ENCODE measurements at regions not wholly inside any gene's neighbourhood (a gene's known extent, or its start where the extent isn't known, plus 50 kb on each side); places are given as distances from the start of the nearest gene placed in this dataset.
A peak's percentile ranks its signal among the peaks of the same experiment; 100 is the strongest.

DNA sequence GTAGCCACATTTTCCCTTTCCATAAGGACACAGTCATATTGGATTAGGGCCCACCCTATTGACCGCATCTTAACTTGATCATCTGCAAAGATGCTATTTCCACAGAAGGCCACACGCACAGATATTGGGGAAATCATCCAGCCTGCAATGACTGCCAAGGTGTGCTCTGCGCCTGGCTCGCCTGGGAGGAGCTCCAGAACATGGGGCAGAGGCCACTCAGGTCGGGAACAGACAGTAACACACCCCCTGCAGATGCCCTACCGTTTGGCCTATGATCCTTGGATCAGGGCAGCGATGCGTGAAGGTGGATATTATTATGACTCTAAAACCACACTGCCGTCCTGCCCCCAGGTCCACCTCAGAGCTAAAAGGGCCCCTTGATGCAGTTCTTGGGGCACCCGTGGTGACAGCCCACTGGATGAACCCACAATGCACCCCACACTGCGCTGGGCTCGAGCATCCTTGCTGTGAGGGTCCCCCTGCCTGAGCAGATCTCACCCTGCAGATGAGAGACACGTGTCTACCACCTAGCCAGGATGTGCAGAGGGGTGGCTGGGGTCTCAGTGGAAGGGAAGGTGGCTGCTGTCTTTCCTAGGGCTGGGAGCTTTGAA, 72.9 kb upstream of the ZNF516 start:
- no peak for TF ChIP-seq SNAI2 (CRISPR knock-in tag; IDR thresholded peaks at IDR 0.05)
- TF ChIP-seq CSDC2 (CRISPR knock-in tag; IDR thresholded peaks at IDR 0.05) = no peak
- TF ChIP-seq ZNF8 (CRISPR knock-in tag; IDR thresholded peaks at IDR 0.05) = no peak
- TF ChIP-seq ISL1 (CRISPR knock-in tag; IDR thresholded peaks at IDR 0.05) = no peak
- no peak for TF ChIP-seq ZC3H10 (CRISPR knock-in tag; IDR thresholded peaks at IDR 0.05)
- TF ChIP-seq ZFP30 (CRISPR knock-in tag; IDR thresholded peaks at IDR 0.05) = no peak
- TF ChIP-seq PPARA (CRISPR knock-in tag; IDR thresholded peaks at IDR 0.05; ENCODE audit: borderline replicate concordance) = no peak
- no peak for TF ChIP-seq ESRRG (CRISPR knock-in tag; IDR thresholded peaks at IDR 0.05)
- TF ChIP-seq TOX (CRISPR knock-in tag; IDR thresholded peaks at IDR 0.05; ENCODE audit: borderline replicate concordance) = no peak
- no peak for ATAC-seq

DNA sequence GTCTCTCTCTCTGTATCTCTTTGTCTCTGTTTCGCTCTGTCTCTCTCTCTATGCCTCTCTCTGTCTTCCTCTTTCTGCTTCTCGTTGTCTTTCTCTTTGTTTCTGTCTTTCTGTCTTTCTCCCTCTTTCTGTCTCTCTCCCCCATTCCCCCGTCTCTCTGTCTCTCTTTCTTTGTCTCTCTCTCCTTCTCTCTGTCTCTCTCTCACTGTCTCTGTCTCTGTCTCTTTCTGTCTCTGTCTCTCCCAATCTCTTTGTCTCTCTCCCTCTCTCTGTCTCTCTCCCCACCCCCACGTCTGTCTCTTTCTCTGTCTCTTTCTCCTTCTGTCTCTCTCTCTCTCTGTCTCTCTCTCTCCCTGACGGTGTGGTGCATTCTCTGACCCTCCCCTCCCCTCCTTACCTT, 71.9 kb upstream of the ZNF516 start:
- ATAC-seq = no peak
- TF ChIP-seq CSRNP3 (CRISPR knock-in tag; IDR thresholded peaks at IDR 0.05) (no peak), ZFP3 (CRISPR knock-in tag; IDR thresholded peaks at IDR 0.05) (no peak), ESRRG (CRISPR knock-in tag; IDR thresholded peaks at IDR 0.05) (no peak), ZFP30 (CRISPR knock-in tag; IDR thresholded peaks at IDR 0.05) (no peak), PPARA (CRISPR knock-in tag; IDR thresholded peaks at IDR 0.05; ENCODE audit: borderline replicate concordance) (no peak), ISL1 (CRISPR knock-in tag; IDR thresholded peaks at IDR 0.05) (no peak)
- TF ChIP-seq, protein P1, sequence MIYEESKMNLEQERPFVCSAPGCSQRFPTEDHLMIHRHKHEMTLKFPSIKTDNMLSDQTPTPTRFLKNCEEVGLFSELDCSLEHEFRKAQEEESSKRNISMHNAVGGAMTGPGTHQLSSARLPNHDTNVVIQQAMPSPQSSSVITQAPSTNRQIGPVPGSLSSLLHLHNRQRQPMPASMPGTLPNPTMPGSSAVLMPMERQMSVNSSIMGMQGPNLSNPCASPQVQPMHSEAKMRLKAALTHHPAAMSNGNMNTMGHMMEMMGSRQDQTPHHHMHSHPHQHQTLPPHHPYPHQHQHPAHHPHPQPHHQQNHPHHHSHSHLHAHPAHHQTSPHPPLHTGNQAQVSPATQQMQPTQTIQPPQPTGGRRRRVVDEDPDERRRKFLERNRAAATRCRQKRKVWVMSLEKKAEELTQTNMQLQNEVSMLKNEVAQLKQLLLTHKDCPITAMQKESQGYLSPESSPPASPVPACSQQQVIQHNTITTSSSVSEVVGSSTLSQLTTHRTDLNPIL (CRISPR knock-in tag; IDR thresholded peaks at IDR 0.05; ENCODE audit: low read depth) = no peak

DNA sequence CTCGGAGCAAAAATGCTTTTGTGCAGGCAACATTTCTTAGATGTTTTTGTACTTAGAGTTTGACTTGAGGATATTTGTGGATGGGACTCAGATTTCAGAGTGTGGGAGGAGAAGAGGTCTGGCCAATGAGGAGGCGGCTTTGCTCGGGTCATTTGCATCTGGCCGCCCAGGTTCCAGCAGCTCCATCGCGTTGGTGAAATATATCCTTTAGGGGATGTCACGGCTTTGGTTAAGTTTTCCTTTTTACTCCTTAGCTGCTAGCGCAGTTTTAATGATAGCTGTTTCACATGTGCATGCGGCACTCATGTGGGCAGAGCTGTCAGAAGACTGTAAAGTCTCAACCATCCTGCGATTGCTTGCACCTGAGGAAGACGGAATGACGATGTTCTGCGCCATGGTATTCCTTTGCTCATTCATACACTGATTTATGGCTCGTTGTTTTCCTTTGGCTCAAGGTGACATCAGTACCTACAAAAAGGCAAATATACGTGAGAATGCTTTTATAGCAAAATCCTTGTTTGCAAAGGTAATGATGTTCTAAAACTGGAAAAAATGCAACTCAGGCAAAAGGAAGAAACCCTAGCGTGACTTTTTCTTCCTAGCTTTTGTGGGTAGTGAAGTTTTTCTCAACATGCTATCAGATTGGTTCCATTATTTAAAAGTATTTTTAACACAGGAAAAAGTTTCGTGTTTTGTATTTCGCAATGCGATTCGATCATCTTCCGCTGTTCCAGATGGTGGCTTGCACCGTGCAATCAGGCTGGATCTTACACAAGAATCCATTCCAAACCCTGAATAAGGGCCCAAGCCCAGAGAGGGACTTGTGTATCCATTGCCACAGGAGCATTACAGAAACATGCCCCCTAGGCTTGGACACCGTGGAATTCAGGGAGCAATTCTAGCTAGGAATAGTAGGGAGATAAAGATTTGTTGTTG, 70.5 kb upstream of the ZNF516 start:
- TF ChIP-seq RARB (CRISPR knock-in tag; IDR thresholded peaks at IDR 0.05) (no peak), CSRNP3 (CRISPR knock-in tag; IDR thresholded peaks at IDR 0.05) (no peak), GLIS3 (CRISPR knock-in tag; IDR thresholded peaks at IDR 0.05) (no peak), PPARA (CRISPR knock-in tag; IDR thresholded peaks at IDR 0.05; ENCODE audit: borderline replicate concordance) (no peak), CSDC2 (CRISPR knock-in tag; IDR thresholded peaks at IDR 0.05) (no peak), OSR1 (CRISPR knock-in tag; IDR thresholded peaks at IDR 0.05) (no peak), ZNF8 (CRISPR knock-in tag; IDR thresholded peaks at IDR 0.05) (no peak), ZFP30 (CRISPR knock-in tag; IDR thresholded peaks at IDR 0.05) (no peak), BACH2 (CRISPR knock-in tag; IDR thresholded peaks at IDR 0.05; ENCODE audit: borderline replicate concordance) (no peak), TOX (CRISPR knock-in tag; IDR thresholded peaks at IDR 0.05; ENCODE audit: borderline replicate concordance) (no peak), ZNF70 (CRISPR knock-in tag; IDR thresholded peaks at IDR 0.05) (no peak), SNAI2 (CRISPR knock-in tag; IDR thresholded peaks at IDR 0.05) (no peak), ISL1 (CRISPR knock-in tag; IDR thresholded peaks at IDR 0.05) (no peak), ZNF565 (CRISPR knock-in tag; conservative IDR thresholded peaks at IDR 0.05; ENCODE audit: low read depth) (no peak), ARNTL (CRISPR knock-in tag; IDR thresholded peaks at IDR 0.05; ENCODE audit: borderline replicate concordance, low read depth) (no peak), ZFP3 (CRISPR knock-in tag; IDR thresholded peaks at IDR 0.05) (no peak)
- TF ChIP-seq, protein P2, sequence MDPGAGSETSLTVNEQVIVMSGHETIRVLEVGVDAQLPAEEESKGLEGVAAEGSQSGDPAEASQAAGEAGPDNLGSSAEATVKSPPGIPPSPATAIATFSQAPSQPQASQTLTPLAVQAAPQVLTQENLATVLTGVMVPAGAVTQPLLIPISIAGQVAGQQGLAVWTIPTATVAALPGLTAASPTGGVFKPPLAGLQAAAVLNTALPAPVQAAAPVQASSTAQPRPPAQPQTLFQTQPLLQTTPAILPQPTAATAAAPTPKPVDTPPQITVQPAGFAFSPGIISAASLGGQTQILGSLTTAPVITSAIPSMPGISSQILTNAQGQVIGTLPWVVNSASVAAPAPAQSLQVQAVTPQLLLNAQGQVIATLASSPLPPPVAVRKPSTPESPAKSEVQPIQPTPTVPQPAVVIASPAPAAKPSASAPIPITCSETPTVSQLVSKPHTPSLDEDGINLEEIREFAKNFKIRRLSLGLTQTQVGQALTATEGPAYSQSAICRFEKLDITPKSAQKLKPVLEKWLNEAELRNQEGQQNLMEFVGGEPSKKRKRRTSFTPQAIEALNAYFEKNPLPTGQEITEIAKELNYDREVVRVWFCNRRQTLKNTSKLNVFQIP (CRISPR knock-in tag; IDR thresholded peaks at IDR 0.05; ENCODE audit: borderline replicate concordance, low read depth) = no peak
- TF ChIP-seq, protein P3, sequence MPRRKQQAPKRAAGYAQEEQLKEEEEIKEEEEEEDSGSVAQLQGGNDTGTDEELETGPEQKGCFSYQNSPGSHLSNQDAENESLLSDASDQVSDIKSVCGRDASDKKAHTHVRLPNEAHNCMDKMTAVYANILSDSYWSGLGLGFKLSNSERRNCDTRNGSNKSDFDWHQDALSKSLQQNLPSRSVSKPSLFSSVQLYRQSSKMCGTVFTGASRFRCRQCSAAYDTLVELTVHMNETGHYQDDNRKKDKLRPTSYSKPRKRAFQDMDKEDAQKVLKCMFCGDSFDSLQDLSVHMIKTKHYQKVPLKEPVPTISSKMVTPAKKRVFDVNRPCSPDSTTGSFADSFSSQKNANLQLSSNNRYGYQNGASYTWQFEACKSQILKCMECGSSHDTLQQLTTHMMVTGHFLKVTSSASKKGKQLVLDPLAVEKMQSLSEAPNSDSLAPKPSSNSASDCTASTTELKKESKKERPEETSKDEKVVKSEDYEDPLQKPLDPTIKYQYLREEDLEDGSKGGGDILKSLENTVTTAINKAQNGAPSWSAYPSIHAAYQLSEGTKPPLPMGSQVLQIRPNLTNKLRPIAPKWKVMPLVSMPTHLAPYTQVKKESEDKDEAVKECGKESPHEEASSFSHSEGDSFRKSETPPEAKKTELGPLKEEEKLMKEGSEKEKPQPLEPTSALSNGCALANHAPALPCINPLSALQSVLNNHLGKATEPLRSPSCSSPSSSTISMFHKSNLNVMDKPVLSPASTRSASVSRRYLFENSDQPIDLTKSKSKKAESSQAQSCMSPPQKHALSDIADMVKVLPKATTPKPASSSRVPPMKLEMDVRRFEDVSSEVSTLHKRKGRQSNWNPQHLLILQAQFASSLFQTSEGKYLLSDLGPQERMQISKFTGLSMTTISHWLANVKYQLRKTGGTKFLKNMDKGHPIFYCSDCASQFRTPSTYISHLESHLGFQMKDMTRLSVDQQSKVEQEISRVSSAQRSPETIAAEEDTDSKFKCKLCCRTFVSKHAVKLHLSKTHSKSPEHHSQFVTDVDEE (CRISPR knock-in tag; IDR thresholded peaks at IDR 0.05) = no peak
- ATAC-seq = peak; percentile 99

Measured in SK-N-SH treated with all-trans-retinoic acid at 6 μM for 48 hours (cell line).